Colonic mucosa (tissue), 4 donors: ENCODE measurements at regions not wholly inside any gene's neighbourhood (a gene's known extent, or its start where the extent isn't known, plus 50 kb on each side); places are given as distances from the start of the nearest gene placed in this dataset.

ENCODE experiments used
- DNase-seq: peaks from one replicate; pipeline ENCODE4 v3.0.0-alpha.2; 2020
- H3K27ac ChIP-seq: fragments of 200-600 bp; one replicate; pipeline ENCODE4 v1.8.0; 2021
- H3K27me3 ChIP-seq: fragments of 200-600 bp; one replicate; pipeline ENCODE4 v1.8.0; 2021
- H3K36me3 ChIP-seq: fragments of 200-600 bp; one replicate; pipeline ENCODE4 v1.8.0; 2021
- H3K4me1 ChIP-seq: fragments of 200-600 bp; one replicate; pipeline ENCODE4 v1.8.0; 2021; ENCODE audit warnings: mild to moderate bottlenecking
- H3K4me3 ChIP-seq: fragments of 200-600 bp; one replicate; pipeline ENCODE4 v1.8.0; 2021
- H3K9ac ChIP-seq, 2 donors: one replicate each; pipeline ENCODE4 v1.7.0; 2013; ENCODE audit warnings: control low read depth in 2 of 2, low read depth in 2 of 2, low read length in 2 of 2
- H3K9me3 ChIP-seq: fragments of 200-600 bp; one replicate; pipeline ENCODE4 v1.8.0; 2021
- CTCF ChIP-seq: fragments of 200-600 bp; IDR thresholded peaks from one replicate; pipeline ENCODE4 v1.8.0; 2022; ENCODE audit warnings: antibody characterized with exemption, mild to moderate bottlenecking
- intact Hi-C: fragments of 100-400 bp; cut with DNase I; formaldehyde crosslinking; loops from one replicate; pipeline ENCODE4 v1.14.1; 2022
- donor health status: healthy.
- donor health status: DM: no; HTN: no; CAD: no.
- donor health status: DM: no; HTN: no; CAD: no.

GRCh38 chr2:16318474-16319195 is 347.0 kb downstream of the CYRIA start:
- intact Hi-C loops, result no loop called here
- Histone ChIP-seq H3K27ac (no peak overlapping the region), H3K36me3 (no peaks in the 10 kb centered on the region), H3K4me3 (no peak overlapping the region), H3K4me1 (no peaks in the 10 kb centered on the region), H3K9ac (no peak overlapping the region), H3K9me3 (no peaks in the 10 kb centered on the region), H3K27me3 (no peaks in the 10 kb centered on the region)
- no peak for TF ChIP-seq CTCF
- DNase-seq, result no peak

- no peaks in the 10 kb centered on the region for H3K36me3 ChIP-seq
- H3K4me3 ChIP-seq, result no peak overlapping the region
- H3K9ac ChIP-seq, result no peak overlapping the region
- H3K27ac ChIP-seq, result no peak overlapping the region
- H3K4me1 ChIP-seq, result no peaks in the 10 kb centered on the region
- no peaks in the 10 kb centered on the region for H3K9me3 ChIP-seq
- TF ChIP-seq CTCF, result no peak
- no peak for DNase-seq
- intact Hi-C loops, result no loop called here
- no peaks in the 10 kb centered on the region for H3K27me3 ChIP-seq
Observed at GRCh38 chr2:16318051-16318450, 347.6 kb downstream of the CYRIA start.

GRCh38 chr2:16317211-16317830 is 348.3 kb downstream of the CYRIA start:
- Histone ChIP-seq H3K9ac (no peak overlapping the region), H3K9me3 (no peaks in the 10 kb centered on the region), H3K4me3 (no peak overlapping the region), H3K36me3 (no peaks in the 10 kb centered on the region), H3K27me3 (no peaks in the 10 kb centered on the region), H3K27ac (no peak overlapping the region), H3K4me1 (no peaks in the 10 kb centered on the region)
- intact Hi-C loops, result no loop called here
- DNase-seq, result no peak
- TF ChIP-seq CTCF, result no peak

- Histone ChIP-seq H3K9ac (no peak overlapping the region), H3K4me1 (no peaks in the 10 kb centered on the region), H3K27me3 (no peaks in the 10 kb centered on the region), H3K36me3 (no peaks in the 10 kb centered on the region), H3K4me3 (no peak overlapping the region), H3K27ac (no peak overlapping the region), H3K9me3 (no peaks in the 10 kb centered on the region)
- DNase-seq, result no peak
- intact Hi-C loops, result no loop called here
- no peak for TF ChIP-seq CTCF
Observed at GRCh38 chr2:16316456-16317210, 349.0 kb downstream of the CYRIA start.

- Histone ChIP-seq H3K9me3 (no peaks in the 10 kb centered on the region), H3K27ac (no peak overlapping the region), H3K36me3 (no peaks in the 10 kb centered on the region), H3K4me3 (no peak overlapping the region), H3K9ac (no peak overlapping the region), H3K4me1 (no peaks in the 10 kb centered on the region), H3K27me3 (no peaks in the 10 kb centered on the region)
- no peak for TF ChIP-seq CTCF
- intact Hi-C loops, result no loop called here
- DNase-seq, result no peak
Observed at GRCh38 chr2:16315908-16316307, 349.7 kb downstream of the CYRIA start.
